AG10803 (cell line): ENCODE measurements at regions not wholly inside any gene's neighbourhood (a gene's known extent, or its start where the extent isn't known, plus 50 kb on each side); places are given as distances from the start of the nearest gene placed in this dataset.

Experiments
- DNase-seq: peaks from one replicate; pipeline ENCODE4 v3.0.0; 2010; ENCODE audit warnings: low read depth
- H3K4me3 ChIP-seq: 2 replicates; pipeline ENCODE4 v1.5.1; 2011; ENCODE audit warnings: mild to moderate bottlenecking, low read length, control low read depth
- TF ChIP-seq, protein P1 (sequence below): conservative IDR thresholded peaks from 2 replicates; pipeline ENCODE4 v1.5.1; 2011; ENCODE audit warnings: mild to moderate bottlenecking, low read length, control low read depth, inconsistent platforms

DNA sequence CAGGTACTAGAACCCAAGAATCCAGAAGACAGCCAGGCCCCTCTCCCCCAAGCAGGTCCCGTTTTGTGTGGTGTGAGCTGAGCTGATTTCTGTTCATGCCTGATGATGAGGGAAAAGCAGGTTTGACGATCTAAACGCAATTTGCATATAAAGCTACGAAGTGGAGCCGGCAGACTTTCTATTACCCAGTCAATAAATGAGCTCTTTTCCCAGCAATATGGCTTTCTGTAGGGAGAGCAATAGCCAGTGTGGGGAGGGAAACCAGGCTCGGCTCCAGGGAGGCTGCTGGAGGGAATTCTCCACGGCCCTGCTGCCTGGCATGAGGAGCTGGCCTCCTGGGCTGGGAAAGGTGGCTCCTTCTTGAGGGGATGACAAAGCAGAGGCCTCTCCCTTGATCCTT, 140.7 kb upstream of the AJAP1 start:
- H3K4me3 ChIP-seq, result no peak overlapping the region
- TF ChIP-seq, protein P1, sequence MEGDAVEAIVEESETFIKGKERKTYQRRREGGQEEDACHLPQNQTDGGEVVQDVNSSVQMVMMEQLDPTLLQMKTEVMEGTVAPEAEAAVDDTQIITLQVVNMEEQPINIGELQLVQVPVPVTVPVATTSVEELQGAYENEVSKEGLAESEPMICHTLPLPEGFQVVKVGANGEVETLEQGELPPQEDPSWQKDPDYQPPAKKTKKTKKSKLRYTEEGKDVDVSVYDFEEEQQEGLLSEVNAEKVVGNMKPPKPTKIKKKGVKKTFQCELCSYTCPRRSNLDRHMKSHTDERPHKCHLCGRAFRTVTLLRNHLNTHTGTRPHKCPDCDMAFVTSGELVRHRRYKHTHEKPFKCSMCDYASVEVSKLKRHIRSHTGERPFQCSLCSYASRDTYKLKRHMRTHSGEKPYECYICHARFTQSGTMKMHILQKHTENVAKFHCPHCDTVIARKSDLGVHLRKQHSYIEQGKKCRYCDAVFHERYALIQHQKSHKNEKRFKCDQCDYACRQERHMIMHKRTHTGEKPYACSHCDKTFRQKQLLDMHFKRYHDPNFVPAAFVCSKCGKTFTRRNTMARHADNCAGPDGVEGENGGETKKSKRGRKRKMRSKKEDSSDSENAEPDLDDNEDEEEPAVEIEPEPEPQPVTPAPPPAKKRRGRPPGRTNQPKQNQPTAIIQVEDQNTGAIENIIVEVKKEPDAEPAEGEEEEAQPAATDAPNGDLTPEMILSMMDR, result no peak
- DNase-seq, result no peak

DNA sequence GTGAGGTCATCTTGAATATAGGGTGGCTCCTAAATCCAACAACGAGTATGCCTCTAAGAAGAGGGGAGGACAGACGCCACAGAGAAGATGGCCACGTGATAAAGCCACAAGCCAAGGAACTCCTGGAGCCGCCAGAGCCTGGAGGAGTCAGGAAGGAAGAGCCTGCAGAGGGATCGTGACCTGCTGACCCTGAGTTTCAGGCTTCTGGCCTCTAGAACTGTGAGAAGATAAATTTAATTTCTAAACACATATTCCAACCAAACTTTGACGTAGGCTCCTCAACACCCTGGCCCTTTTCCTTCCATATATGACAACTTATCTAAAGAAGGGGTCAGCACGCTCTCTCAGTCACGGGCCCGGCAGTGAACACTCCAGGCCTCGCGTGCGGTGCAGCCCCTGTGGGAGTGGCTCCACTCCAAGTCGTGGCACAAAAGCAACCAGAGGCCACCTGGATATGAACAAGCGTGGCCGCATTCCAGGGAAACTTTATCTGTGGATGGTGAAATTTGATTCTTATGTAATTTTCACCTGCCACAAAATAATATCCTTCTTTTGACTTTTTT, 138.6 kb upstream of the AJAP1 start:
- TF ChIP-seq, protein P1, result no peak
- H3K4me3 ChIP-seq, result no peak overlapping the region
- DNase-seq, result no peak

GRCh38 chr1:4516596-4516995, 137.8 kb upstream of the AJAP1 start:
- TF ChIP-seq, protein P1, result no peak
- no peak for DNase-seq
- H3K4me3 ChIP-seq, result no peak overlapping the region

DNA sequence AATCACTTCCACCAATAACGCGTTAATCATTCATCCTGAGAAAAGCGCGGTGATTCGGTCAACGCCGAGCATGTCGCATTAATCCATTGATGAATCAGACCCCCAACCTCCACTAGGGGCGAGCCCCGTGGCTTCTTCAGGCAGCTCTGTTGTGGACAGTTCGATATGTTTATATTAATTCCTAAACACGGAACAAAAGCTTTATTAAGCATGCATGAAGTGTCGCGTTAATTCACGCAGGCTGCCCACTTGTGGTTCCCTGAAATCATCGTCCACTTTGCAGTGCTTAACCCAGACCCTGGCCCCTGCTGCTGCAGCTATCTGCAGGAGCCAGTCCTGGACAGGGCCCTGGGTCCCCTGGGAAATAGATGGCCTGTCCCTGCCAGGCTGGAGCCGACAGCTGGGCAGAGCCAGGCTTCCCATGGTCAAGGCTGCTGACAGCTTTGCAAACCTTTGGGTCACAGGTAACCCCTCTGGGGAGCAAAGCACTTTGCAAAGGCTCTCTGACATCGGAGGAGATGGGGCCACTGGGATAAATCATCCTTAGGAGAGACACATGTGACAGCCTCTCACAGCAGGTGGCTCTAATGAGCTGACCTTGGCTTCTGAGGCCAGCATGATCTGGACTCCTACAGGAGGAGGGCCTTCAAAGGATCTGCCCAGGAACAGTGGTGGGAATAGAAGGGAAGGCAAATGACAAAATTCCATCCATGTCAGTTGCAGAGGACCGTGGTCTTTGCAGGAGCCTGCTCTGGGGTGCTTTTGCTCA, 137.0 kb upstream of the AJAP1 start:
- H3K4me3 ChIP-seq, result no peak overlapping the region
- TF ChIP-seq, protein P1, result no peak
- no peak for DNase-seq

- DNase-seq, result no peak
- no peak overlapping the region for H3K4me3 ChIP-seq
- TF ChIP-seq, protein P1, result no peak
These were observed 135.8 kb upstream of the AJAP1 start for GRCh38 chr1:4518621-4519020.

DNA sequence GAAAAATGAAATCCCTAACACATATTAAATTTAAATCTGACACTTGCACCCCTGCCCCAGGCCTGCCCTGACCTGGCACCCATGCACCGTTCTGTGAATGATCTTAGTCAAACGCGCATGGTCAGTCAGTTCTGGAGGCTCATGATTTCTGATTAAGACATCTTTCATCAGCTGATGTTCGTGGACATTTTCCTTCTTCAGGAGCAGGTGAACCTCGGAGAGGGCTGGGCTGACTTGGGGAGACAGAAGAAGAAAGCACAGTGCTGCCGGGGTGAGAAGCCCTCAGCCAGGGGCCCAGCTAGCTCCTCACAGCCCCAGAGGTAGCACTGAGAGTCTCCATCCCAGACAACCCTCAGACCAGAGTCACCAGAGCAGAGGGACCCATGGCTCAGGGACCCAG, 134.5 kb upstream of the AJAP1 start:
- TF ChIP-seq, protein P1, result no peak
- H3K4me3 ChIP-seq, result no peak overlapping the region
- no peak for DNase-seq

DNA sequence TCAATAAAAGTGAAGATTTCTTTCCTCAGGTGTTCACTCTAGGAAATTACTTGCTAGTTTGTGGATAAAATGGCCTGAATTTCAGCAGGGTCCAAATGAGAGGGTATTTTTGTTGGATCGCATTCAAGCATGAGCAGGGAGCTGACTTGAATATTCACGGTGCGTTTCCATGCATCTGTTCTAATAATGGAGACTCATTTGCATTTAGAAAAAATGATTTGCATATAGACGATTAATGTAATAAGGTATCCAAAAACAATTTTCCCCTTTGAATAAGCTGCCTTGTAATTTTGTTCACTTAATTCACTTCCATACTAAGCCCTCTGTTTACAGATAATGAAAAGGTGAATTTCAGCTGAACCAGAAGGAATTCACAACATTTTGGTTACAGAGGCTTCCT, 130.9 kb upstream of the AJAP1 start:
- TF ChIP-seq, protein P1, result no peak
- no peak overlapping the region for H3K4me3 ChIP-seq
- no peak for DNase-seq
